OCI-LY3 (cell line): ENCODE measurements at regions not wholly inside any gene's neighbourhood (a gene's known extent, or its start where the extent isn't known, plus 50 kb on each side); places are given as distances from the start of the nearest gene placed in this dataset.

ENCODE experiments used
- H2AFZ ChIP-seq: fragments of 200-600, 300-600 bp; shearing (Covaris generic); 2 replicates; pipeline ENCODE4 v1.6.0; 2014; ENCODE audit warnings: antibody characterized with exemption, low read depth, low read length
- H3K27ac ChIP-seq: fragments of 200-600, 300-600 bp; sonication (generic); 2 replicates; pipeline ENCODE4 v1.5.1; 2014; ENCODE audit warnings: mild to moderate bottlenecking, low read length, moderate library complexity, mixed read lengths
- H3K27me3 ChIP-seq: fragments of 200-600, 300-600 bp; sonication (generic); 2 replicates; pipeline ENCODE4 v1.6.1; 2014; ENCODE audit warnings: low read depth, low read length, mixed read lengths
- H3K36me3 ChIP-seq: fragments of 200-600, 300-600 bp; sonication (generic); replicated peaks from 2 replicates; pipeline ENCODE3; 2014; ENCODE audit warnings: low read depth, low read length, mixed read lengths
- H3K4me1 ChIP-seq: fragments of 300-600, 200-600 bp; sonication (generic); 2 replicates; pipeline ENCODE4 v1.6.1; 2014; ENCODE audit warnings: low read length, mixed read lengths
- H3K4me2 ChIP-seq: fragments of 200-600, 300-600 bp; sonication (generic); 2 replicates; pipeline ENCODE4 v1.6.1; 2014; ENCODE audit warnings: low read length, mixed read lengths
- H3K4me3 ChIP-seq: fragments of 300-600, 200-600 bp; sonication (generic); 2 replicates; pipeline ENCODE4 v1.5.1; 2014; ENCODE audit warnings: antibody characterized with exemption, mild to moderate bottlenecking, low read length, moderate library complexity
- H3K79me2 ChIP-seq: fragments of 300-600, 200-600 bp; shearing (Covaris generic); 2 replicates; pipeline ENCODE4 v1.6.1; 2014; ENCODE audit warnings: mild to moderate bottlenecking, low read length, mixed read lengths
- H3K9ac ChIP-seq: fragments of 300-600, 200-600 bp; shearing (Covaris generic); 2 replicates; pipeline ENCODE4 v1.6.0; 2014; ENCODE audit warnings: mild to moderate bottlenecking, low read length, moderate library complexity
- H3K9me3 ChIP-seq: fragments of 200-600, 300-600 bp; shearing (Covaris generic); 2 replicates; pipeline ENCODE4 v1.6.1; 2014; ENCODE audit warnings: low read length, mixed read lengths; ENCODE audit not compliant: insufficient read depth
- H4K20me1 ChIP-seq: fragments of 200-600, 300-600 bp; sonication (generic); 2 replicates; pipeline ENCODE4 v1.6.1; 2016; ENCODE audit warnings: low read length, mixed read lengths; ENCODE audit not compliant: insufficient read depth
- CTCF ChIP-seq: fragments of 200-600, 300-600 bp; sonication (generic); IDR thresholded peaks from 2 replicates; pipeline ENCODE4 v1.5.1; 2014; ENCODE audit warnings: antibody characterized with exemption, low read length, low read depth
- EZH2phosphoT487 ChIP-seq: fragments of 200-600 bp; shearing (Covaris generic); IDR thresholded peaks from 2 replicates; pipeline ENCODE4 v1.6.1; 2018; ENCODE audit warnings: antibody characterized with exemption, mixed run types, low read depth

DNA sequence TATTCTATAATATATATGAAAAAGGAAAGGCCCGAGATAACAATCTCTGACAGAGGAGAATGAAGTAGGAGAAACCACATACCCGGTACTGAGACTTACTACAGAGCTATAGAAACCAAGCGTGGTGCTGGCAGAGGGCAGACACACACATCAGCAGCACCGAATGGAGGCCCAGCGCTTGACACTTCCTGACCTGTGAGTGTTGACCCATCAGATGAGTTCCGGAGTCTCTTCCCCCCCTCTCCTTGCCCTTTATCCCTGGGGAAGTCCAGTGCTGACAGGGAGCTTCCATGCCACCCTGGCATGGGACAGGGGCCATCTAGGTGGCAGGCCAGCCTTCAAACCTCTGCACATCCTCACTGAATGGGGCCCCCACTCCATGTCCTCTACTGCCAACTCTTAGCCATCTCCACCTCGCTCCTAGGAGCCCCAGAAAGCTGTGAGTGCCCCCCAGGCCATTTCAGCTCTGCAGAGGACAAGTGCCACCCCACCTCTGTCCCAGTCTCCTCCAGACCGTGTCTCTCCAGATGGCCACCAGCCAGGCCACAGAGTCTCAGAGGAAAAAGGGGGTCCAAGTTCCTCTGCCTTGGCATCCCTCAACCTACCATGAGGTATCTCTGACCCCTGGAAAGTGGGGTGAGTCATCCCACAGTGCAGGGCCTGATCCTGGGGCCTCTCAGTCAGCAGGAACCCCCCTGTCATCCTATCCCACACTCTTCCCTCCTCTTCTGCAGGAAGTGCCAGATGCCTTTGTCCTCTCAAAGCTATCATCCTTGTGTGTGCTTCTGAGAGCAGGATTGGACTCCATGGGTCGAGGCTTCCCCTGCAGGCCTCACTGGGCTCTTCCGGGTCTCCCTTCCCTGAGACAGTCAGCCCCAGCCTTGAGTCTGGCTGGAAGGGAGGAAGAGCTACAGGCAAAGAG is 116.5 kb upstream of the ALDH1A3 start:
- Histone ChIP-seq H3K36me3 (no peaks in the 10 kb centered on the region), H3K4me1 (no peaks in the 10 kb centered on the region), H3K27me3 (peaks cover 12% of the 10 kb centered on the region), H3K27ac (no peak overlapping the region), H3K9me3 (no peaks in the 10 kb centered on the region), H3K4me2 (no peak overlapping the region), H4K20me1 (no peaks in the 10 kb centered on the region), H2AFZ (no peak overlapping the region), H3K9ac (no peak overlapping the region), H3K79me2 (no peaks in the 10 kb centered on the region), H3K4me3 (no peak overlapping the region)
- TF ChIP-seq CTCF (no peak), EZH2phosphoT487 (no peak)

GRCh38 chr15:100763835-100764750 is 115.5 kb upstream of the ALDH1A3 start:
- Histone ChIP-seq H3K36me3 (no peaks in the 10 kb centered on the region), H3K9ac (no peak overlapping the region)

DNA sequence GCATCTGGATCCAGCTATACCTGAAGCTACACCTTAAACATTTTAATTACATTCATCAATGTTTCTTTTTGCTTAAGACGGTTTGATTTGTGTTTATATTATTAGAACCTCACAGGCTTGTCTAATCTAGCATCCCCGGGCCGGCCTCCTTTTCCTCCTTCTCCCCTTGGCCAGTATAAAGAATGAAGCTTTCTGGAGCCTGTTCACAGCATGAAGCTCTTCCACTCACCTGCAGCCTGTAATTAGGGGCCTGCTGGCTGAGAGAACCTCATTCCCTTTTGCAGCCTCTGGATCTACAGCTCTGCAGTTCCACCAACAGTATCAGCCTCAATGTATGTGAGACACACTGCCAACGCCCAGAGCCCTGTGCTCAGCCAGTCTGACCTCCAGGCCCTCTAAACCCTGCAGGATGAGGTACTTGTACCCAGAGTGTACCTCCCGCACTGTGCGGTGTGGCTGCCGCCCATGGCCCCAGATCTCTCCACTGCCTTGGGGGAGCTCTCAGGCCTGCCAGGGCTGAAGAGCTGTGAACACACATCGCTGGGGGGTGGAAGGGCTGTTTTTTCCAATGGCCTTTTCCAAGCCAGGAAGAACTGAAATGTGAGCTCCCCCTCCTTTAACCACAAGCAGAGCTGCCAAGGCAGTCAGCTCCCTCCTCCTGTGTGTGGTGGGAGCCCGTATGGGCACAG is 114.7 kb upstream of the ALDH1A3 start:
- Histone ChIP-seq H3K27me3 (peaks cover 6% of the 10 kb centered on the region), H3K9me3 (no peaks in the 10 kb centered on the region), H4K20me1 (no peaks in the 10 kb centered on the region), H3K4me3 (no peak overlapping the region), H3K9ac (no peak overlapping the region), H2AFZ (no peak overlapping the region), H3K4me1 (no peaks in the 10 kb centered on the region), H3K4me2 (no peak overlapping the region), H3K36me3 (no peaks in the 10 kb centered on the region), H3K79me2 (no peaks in the 10 kb centered on the region), H3K27ac (no peak overlapping the region)
- TF ChIP-seq CTCF (no peak), EZH2phosphoT487 (no peak)

More at GRCh38 chr15:100763835-100764750, 115.5 kb upstream of the ALDH1A3 start:
- Histone ChIP-seq H3K9me3 (no peaks in the 10 kb centered on the region), H2AFZ (no peak overlapping the region), H3K79me2 (no peaks in the 10 kb centered on the region), H3K27me3 (peaks cover 12% of the 10 kb centered on the region), H3K27ac (no peak overlapping the region), H4K20me1 (no peaks in the 10 kb centered on the region), H3K4me1 (no peaks in the 10 kb centered on the region), H3K4me2 (no peak overlapping the region), H3K4me3 (no peak overlapping the region)
- no peak for TF ChIP-seq CTCF
- no peak for TF ChIP-seq EZH2phosphoT487
